HepG2 (cell line): ENCODE measurements at regions not wholly inside any gene's neighbourhood (a gene's known extent, or its start where the extent isn't known, plus 50 kb on each side); places are given as distances from the start of the nearest gene placed in this dataset.

Source experiments
- AGO2 ChIP-seq: fragments of 200-400 bp; formaldehyde crosslinking; optimal IDR thresholded peaks from 2 replicates; pipeline ENCODE3; 2017; ENCODE audit warnings: mild to moderate bottlenecking, low read depth, low read length, moderate library complexity
- ARHGAP35 ChIP-seq: sonication (generic); formaldehyde crosslinking; IDR thresholded peaks from 2 replicates; pipeline ENCODE4 v1.9.0; 2022; ENCODE audit warnings: mild to moderate bottlenecking, inconsistent platforms, moderate library complexity, missing genetic modification reagents, borderline replicate concordance
- FIP1L1 ChIP-seq: fragments of 200-400 bp; formaldehyde crosslinking; IDR thresholded peaks from 2 replicates; pipeline ENCODE4 v1.6.1; 2018; ENCODE audit warnings: low read depth, mild to moderate bottlenecking, low read length, moderate library complexity, borderline replicate concordance; ENCODE audit not compliant: insufficient read depth
- HMG20A ChIP-seq: IDR thresholded peaks from 2 replicates; pipeline ENCODE4 v1.6.1; 2016; ENCODE audit warnings: borderline replicate concordance
- HNF4A ChIP-seq: sonication (generic); formaldehyde crosslinking; IDR thresholded peaks from 2 replicates; pipeline ENCODE4 v1.4.0; 2020; ENCODE audit warnings: missing genetic modification reagents
- HNRNPH1 ChIP-seq: fragments of 200-400 bp; formaldehyde crosslinking; optimal IDR thresholded peaks from 2 replicates; pipeline ENCODE3; 2017; ENCODE audit warnings: mild to moderate bottlenecking, low read depth, low read length
- KAT7 ChIP-seq: IDR thresholded peaks from 2 replicates; pipeline ENCODE4 v1.6.1; 2018; ENCODE audit warnings: borderline replicate concordance, missing compliant biosample characterization
- MAF1 ChIP-seq: sonication (generic); formaldehyde crosslinking; IDR thresholded peaks from 2 replicates; pipeline ENCODE4 v1.5.0; 2020; ENCODE audit warnings: missing genetic modification reagents, borderline replicate concordance
- MLLT10 ChIP-seq: sonication (generic); formaldehyde crosslinking; IDR thresholded peaks from 2 replicates; pipeline ENCODE4 v1.4.0; 2020; ENCODE audit warnings: missing genetic modification reagents
- NFIB ChIP-seq: sonication (generic); formaldehyde crosslinking; IDR thresholded peaks from 2 replicates; pipeline ENCODE4 v1.9.0; 2021; ENCODE audit warnings: missing genetic modification reagents, mild to moderate bottlenecking, borderline replicate concordance
- POGZ ChIP-seq: sonication (generic); formaldehyde crosslinking; IDR thresholded peaks from 2 replicates; pipeline ENCODE4 v1.4.0; 2020; ENCODE audit warnings: mild to moderate bottlenecking, missing genetic modification reagents
- SMAD3 ChIP-seq: sonication (generic); formaldehyde crosslinking; IDR thresholded peaks from 2 replicates; pipeline ENCODE4 v1.4.0; 2020; ENCODE audit warnings: missing genetic modification reagents
- SOX5 ChIP-seq: IDR thresholded peaks from 2 replicates; pipeline ENCODE4 v1.6.1; 2016; ENCODE audit warnings: borderline replicate concordance
- ZNF354B ChIP-seq: sonication (generic); formaldehyde crosslinking; IDR thresholded peaks from 2 replicates; pipeline ENCODE4 v1.8.0; 2022; ENCODE audit warnings: mild to moderate bottlenecking, missing genetic modification reagents
- ZNF614 ChIP-seq: IDR thresholded peaks from 2 replicates; pipeline ENCODE4 v1.6.1; 2018; ENCODE audit warnings: missing biosample characterization, missing genetic modification reagents, inconsistent platforms, borderline replicate concordance
- ZNF660 ChIP-seq: sonication (generic); formaldehyde crosslinking; IDR thresholded peaks from 2 replicates; pipeline ENCODE4 v1.5.1; 2020; ENCODE audit warnings: mild to moderate bottlenecking, low read depth, missing genetic modification reagents, borderline replicate concordance
- ZNF746 ChIP-seq: sonication (generic); formaldehyde crosslinking; IDR thresholded peaks from 2 replicates; pipeline ENCODE4 v1.8.0; 2022; ENCODE audit warnings: mild to moderate bottlenecking, missing genetic modification reagents
- TF ChIP-seq, protein P1 (sequence below): sonication (generic); formaldehyde crosslinking; IDR thresholded peaks from 2 replicates; pipeline ENCODE4 v1.4.0; 2020; ENCODE audit warnings: missing genetic modification reagents, borderline replicate concordance
- TF ChIP-seq, protein P2 (sequence below): sonication (generic); formaldehyde crosslinking; IDR thresholded peaks from 2 replicates; pipeline ENCODE4 v1.4.0; 2020; ENCODE audit warnings: missing genetic modification reagents, mild to moderate bottlenecking, borderline replicate concordance
- TF ChIP-seq, protein P3 (sequence below): sonication (generic); formaldehyde crosslinking; IDR thresholded peaks from 2 replicates; pipeline ENCODE4 v1.5.0; 2020; ENCODE audit warnings: missing genetic modification reagents
- TF ChIP-seq, protein P4 (sequence below): IDR thresholded peaks from 2 replicates; pipeline ENCODE4 v1.6.1; 2016; ENCODE audit warnings: low read depth, control low read depth
- TF ChIP-seq, protein P5 (sequence below): sonication (generic); formaldehyde crosslinking; IDR thresholded peaks from 2 replicates; pipeline ENCODE4 v1.8.0; 2022; ENCODE audit warnings: mild to moderate bottlenecking, missing genetic modification reagents, moderate library complexity

DNA sequence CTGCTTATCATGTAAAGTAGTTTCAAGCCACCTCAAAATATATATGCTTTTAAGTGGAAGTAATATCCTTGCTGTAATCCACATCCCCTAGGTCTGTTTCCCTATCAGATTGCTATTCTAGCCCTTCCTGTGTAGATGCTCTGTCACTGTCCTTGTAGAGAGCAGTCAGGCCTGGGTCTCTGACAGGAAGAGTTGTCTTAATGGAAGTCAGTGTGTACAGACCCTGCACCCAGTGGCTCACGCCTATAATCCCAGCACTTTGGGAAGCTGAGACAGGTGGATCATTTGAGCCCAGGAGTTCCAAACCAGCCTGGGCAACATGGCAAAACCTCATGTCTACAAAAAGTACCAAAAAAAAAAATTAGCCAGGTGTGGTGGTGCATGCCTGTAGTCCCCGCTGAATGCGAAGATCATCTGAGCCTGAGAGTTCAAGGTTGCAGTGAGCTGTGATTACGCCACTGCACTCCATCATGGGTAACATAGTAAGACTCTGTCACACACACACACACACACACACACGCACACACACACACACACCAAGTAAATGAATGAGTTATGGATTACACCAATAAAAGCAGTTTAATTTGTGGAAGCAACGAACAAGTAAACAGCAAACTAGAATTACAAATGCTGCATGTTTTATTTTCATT lies 70.2 kb upstream of the DSC1 start (continued):
- TF ChIP-seq, protein P1, sequence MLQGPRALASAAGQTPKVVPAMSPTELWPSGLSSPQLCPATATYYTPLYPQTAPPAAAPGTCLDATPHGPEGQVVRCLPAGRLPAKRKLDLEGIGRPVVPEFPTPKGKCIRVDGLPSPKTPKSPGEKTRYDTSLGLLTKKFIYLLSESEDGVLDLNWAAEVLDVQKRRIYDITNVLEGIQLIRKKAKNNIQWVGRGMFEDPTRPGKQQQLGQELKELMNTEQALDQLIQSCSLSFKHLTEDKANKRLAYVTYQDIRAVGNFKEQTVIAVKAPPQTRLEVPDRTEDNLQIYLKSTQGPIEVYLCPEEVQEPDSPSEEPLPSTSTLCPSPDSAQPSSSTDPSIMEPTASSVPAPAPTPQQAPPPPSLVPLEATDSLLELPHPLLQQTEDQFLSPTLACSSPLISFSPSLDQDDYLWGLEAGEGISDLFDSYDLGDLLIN (CRISPR knock-in tag) = no peak
- TF ChIP-seq ZNF660 (no peak), HMG20A (CRISPR knock-in tag) (peak; percentile 50; the same call in 1 of the 2 replicates), SOX5 (CRISPR knock-in tag) (peak; percentile 35; the same call in 1 of the 2 replicates), SMAD3 (no peak), ARHGAP35 (CRISPR knock-in tag) (no peak), MAF1 (CRISPR knock-in tag) (no peak), ZNF354B (CRISPR knock-in tag) (no peak), ZNF746 (CRISPR knock-in tag) (no peak), KAT7 (CRISPR knock-in tag) (no peak; the same call in 1 of the 2 replicates), NFIB (no peak), MLLT10 (CRISPR knock-in tag) (no peak), HNRNPH1 (no peak), FIP1L1 (no peak), POGZ (0 out of 2 replicates have a peak, but pooled peaks have one; percentile 32), ZNF614 (CRISPR knock-in tag) (0 out of 2 replicates have a peak, but pooled peaks have one; percentile 23), HNF4A (CRISPR knock-in tag) (peak; percentile 64; the same call in 1 of the 2 replicates), AGO2 (no peak)
- TF ChIP-seq, protein P2, sequence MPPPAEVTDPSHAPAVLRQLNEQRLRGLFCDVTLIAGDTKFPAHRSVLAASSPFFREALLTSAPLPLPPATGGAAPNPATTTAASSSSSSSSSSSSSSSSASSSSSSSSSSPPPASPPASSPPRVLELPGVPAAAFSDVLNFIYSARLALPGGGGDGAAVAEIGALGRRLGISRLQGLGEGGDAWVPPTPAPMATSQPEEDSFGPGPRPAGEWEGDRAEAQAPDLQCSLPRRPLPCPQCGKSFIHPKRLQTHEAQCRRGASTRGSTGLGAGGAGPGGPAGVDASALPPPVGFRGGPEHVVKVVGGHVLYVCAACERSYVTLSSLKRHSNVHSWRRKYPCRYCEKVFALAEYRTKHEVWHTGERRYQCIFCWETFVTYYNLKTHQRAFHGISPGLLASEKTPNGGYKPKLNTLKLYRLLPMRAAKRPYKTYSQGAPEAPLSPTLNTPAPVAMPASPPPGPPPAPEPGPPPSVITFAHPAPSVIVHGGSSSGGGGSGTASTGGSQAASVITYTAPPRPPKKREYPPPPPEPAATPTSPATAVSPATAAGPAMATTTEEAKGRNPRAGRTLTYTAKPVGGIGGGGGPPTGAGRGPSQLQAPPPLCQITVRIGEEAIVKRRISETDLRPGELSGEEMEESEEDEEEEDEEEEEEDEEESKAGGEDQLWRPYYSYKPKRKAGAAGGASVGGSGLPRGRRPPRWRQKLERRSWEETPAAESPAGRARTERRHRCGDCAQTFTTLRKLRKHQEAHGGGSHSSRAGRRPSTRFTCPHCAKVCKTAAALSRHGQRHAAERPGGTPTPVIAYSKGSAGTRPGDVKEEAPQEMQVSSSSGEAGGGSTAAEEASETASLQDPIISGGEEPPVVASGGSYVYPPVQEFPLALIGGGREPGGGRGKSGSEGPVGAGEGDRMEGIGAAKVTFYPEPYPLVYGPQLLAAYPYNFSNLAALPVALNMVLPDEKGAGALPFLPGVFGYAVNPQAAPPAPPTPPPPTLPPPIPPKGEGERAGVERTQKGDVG (CRISPR knock-in tag) = no peak
- TF ChIP-seq, protein P3, sequence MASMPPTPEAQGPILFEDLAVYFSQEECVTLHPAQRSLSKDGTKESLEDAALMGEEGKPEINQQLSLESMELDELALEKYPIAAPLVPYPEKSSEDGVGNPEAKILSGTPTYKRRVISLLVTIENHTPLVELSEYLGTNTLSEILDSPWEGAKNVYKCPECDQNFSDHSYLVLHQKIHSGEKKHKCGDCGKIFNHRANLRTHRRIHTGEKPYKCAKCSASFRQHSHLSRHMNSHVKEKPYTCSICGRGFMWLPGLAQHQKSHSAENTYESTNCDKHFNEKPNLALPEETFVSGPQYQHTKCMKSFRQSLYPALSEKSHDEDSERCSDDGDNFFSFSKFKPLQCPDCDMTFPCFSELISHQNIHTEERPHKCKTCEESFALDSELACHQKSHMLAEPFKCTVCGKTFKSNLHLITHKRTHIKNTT (CRISPR knock-in tag) = no peak
- TF ChIP-seq, protein P4, sequence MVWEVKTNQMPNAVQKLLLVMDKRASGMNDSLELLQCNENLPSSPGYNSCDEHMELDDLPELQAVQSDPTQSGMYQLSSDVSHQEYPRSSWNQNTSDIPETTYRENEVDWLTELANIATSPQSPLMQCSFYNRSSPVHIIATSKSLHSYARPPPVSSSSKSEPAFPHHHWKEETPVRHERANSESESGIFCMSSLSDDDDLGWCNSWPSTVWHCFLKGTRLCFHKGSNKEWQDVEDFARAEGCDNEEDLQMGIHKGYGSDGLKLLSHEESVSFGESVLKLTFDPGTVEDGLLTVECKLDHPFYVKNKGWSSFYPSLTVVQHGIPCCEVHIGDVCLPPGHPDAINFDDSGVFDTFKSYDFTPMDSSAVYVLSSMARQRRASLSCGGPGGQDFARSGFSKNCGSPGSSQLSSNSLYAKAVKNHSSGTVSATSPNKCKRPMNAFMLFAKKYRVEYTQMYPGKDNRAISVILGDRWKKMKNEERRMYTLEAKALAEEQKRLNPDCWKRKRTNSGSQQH (CRISPR knock-in tag) = no peak; the same call in 1 of the 2 replicates
- TF ChIP-seq, protein P5, sequence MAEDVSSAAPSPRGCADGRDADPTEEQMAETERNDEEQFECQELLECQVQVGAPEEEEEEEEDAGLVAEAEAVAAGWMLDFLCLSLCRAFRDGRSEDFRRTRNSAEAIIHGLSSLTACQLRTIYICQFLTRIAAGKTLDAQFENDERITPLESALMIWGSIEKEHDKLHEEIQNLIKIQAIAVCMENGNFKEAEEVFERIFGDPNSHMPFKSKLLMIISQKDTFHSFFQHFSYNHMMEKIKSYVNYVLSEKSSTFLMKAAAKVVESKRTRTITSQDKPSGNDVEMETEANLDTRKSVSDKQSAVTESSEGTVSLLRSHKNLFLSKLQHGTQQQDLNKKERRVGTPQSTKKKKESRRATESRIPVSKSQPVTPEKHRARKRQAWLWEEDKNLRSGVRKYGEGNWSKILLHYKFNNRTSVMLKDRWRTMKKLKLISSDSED (CRISPR knock-in tag) = no peak
